SU-DHL-6 (cell line): ENCODE measurements at regions not wholly inside any gene's neighbourhood (a gene's known extent, or its start where the extent isn't known, plus 50 kb on each side); places are given as distances from the start of the nearest gene placed in this dataset.

Source experiments
- H2AFZ ChIP-seq: fragments of 200-600 bp; sonication (generic); 2 replicates; pipeline ENCODE4 v1.6.1; 2014; ENCODE audit warnings: low read depth, mild to moderate bottlenecking, moderate library complexity, mixed read lengths, antibody characterized with exemption, low read length; ENCODE audit not compliant: severe bottlenecking
- H3F3A ChIP-seq: fragments of 200-600 bp; shearing (Covaris generic); 2 replicates; pipeline ENCODE4 v1.6.0; 2016; ENCODE audit warnings: antibody characterized with exemption, mild to moderate bottlenecking; ENCODE audit not compliant: insufficient read depth
- H3K27ac ChIP-seq: fragments of 200-600 bp; sonication (generic); 2 replicates; pipeline ENCODE4 v1.5.1; 2016; ENCODE audit warnings: low read depth, mild to moderate bottlenecking, low read length, moderate library complexity, mixed read lengths
- H3K27me3 ChIP-seq: fragments of 200-600 bp; sonication (generic), shearing (Covaris generic); 2 replicates; pipeline ENCODE4 v1.6.0; 2014; ENCODE audit warnings: mild to moderate bottlenecking, low read length
- H3K36me3 ChIP-seq: fragments of 200-600 bp; sonication (generic); 2 replicates; pipeline ENCODE4 v1.6.1; 2014; ENCODE audit warnings: mild to moderate bottlenecking, low read length, mixed read lengths
- H3K4me2 ChIP-seq: fragments of 300-600, 200-600 bp; shearing (Covaris generic), sonication (generic); 2 replicates; pipeline ENCODE4 v1.6.0; 2014; ENCODE audit warnings: low read length, low read depth, mild to moderate bottlenecking; ENCODE audit not compliant: poor library complexity, severe bottlenecking
- H3K4me3 ChIP-seq: fragments of 200-600 bp; sonication (generic); 2 replicates; pipeline ENCODE4 v1.5.1; 2014; ENCODE audit warnings: antibody characterized with exemption, low read length, mild to moderate bottlenecking, mixed read lengths; ENCODE audit not compliant: insufficient read depth, poor library complexity, severe bottlenecking
- H3K79me2 ChIP-seq: fragments of 200-600 bp; sonication (generic); 2 replicates; pipeline ENCODE4 v1.6.1; 2014; ENCODE audit warnings: mild to moderate bottlenecking, low read length, moderate library complexity; ENCODE audit not compliant: insufficient read depth
- H3K9ac ChIP-seq: fragments of 200-600 bp; sonication (generic); 2 replicates; pipeline ENCODE4 v1.7.0; 2014; ENCODE audit warnings: mild to moderate bottlenecking, low read length
- H3K9me2 ChIP-seq: fragments of 200-600 bp; sonication (generic); replicated peaks from 2 replicates; pipeline ENCODE4 v1.6.1; 2014; ENCODE audit warnings: low read length; ENCODE audit not compliant: insufficient read depth
- H3K9me3 ChIP-seq: fragments of 200-600 bp; sonication (generic); 2 replicates; pipeline ENCODE4 v1.6.1; 2014; ENCODE audit warnings: low read length, mixed read lengths; ENCODE audit not compliant: insufficient read depth
- H4K20me1 ChIP-seq: fragments of 200-600 bp; sonication (generic); 2 replicates; pipeline ENCODE4 v1.6.1; 2014; ENCODE audit warnings: low read depth, mild to moderate bottlenecking, antibody characterized with exemption, low read length, moderate library complexity, mixed read lengths
- CTCF ChIP-seq: fragments of 200-600 bp; sonication (generic); IDR thresholded peaks from one replicate; pipeline ENCODE4 v1.5.1; 2017; ENCODE audit warnings: antibody characterized with exemption, mild to moderate bottlenecking, low read length, moderate library complexity; ENCODE audit not compliant: insufficient read depth, poor library complexity, severe bottlenecking
- EZH2phosphoT487 ChIP-seq: fragments of 200-600 bp; sonication (generic), shearing (Covaris generic); conservative IDR thresholded peaks from 2 replicates; pipeline ENCODE4 v1.6.1; 2018; ENCODE audit warnings: mild to moderate bottlenecking, antibody characterized with exemption, low read length, moderate library complexity, mixed read lengths

- H3K36me3 ChIP-seq: no peaks in the 10 kb centered on the region
- H2AFZ ChIP-seq: no peak overlapping the region
- TF ChIP-seq EZH2phosphoT487 (no peak), CTCF (no peak)
- H3K4me3 ChIP-seq: no peak overlapping the region
- no peak overlapping the region for H3K9ac ChIP-seq
- no peaks in the 10 kb centered on the region for H3K27me3 ChIP-seq
- no peaks in the 10 kb centered on the region for H4K20me1 ChIP-seq
- no peaks in the 10 kb centered on the region for H3K9me3 ChIP-seq
- no peaks in the 10 kb centered on the region for H3F3A ChIP-seq
- no peaks in the 10 kb centered on the region for H3K9me2 ChIP-seq
- H3K27ac ChIP-seq: no peak overlapping the region
- no peaks in the 10 kb centered on the region for H3K79me2 ChIP-seq
- H3K4me2 ChIP-seq: no peak overlapping the region
Observed at GRCh38 chr10:128614016-128614605, 487.9 kb upstream of the MKI67 start.

- no peaks in the 10 kb centered on the region for H3K9me3 ChIP-seq
- no peaks in the 10 kb centered on the region for H3K79me2 ChIP-seq
- no peaks in the 10 kb centered on the region for H3K27me3 ChIP-seq
- H3K4me3 ChIP-seq: no peak overlapping the region
- no peaks in the 10 kb centered on the region for H3K36me3 ChIP-seq
- H3K4me2 ChIP-seq: no peak overlapping the region
- H3K9me2 ChIP-seq: no peaks in the 10 kb centered on the region
- no peak overlapping the region for H3K27ac ChIP-seq
- H3K9ac ChIP-seq: no peak overlapping the region
- no peaks in the 10 kb centered on the region for H4K20me1 ChIP-seq
- H3F3A ChIP-seq: no peaks in the 10 kb centered on the region
- no peak overlapping the region for H2AFZ ChIP-seq
- TF ChIP-seq CTCF (no peak), EZH2phosphoT487 (no peak)
Observed at GRCh38 chr10:128614802-128615553, 488.8 kb upstream of the MKI67 start.

DNA sequence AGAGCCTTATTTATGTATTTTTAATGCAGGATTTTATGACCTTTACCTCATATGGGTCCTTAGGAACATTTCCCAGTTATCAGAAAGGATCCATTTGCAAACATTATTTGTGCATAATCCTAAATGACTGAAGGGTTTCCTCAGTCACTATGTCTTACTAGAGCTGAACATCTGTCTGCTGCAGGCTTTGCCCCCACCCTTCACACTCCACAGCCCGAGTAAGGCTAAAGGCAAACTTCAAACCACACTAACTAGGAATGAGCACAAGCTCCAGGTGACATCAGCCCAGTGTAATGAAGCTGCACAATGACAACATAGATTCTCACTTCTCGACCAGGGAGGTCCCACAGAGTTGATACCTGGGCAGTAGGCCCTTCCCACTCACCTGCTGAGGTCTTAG lies 491.3 kb upstream of the MKI67 start:
- Histone ChIP-seq H4K20me1 (no peaks in the 10 kb centered on the region), H3K27ac (no peak overlapping the region)

More for the DNA sequence above, 491.3 kb upstream of the MKI67 start:
- Histone ChIP-seq H2AFZ (no peak overlapping the region), H3K27me3 (no peaks in the 10 kb centered on the region), H3K9me2 (no peaks in the 10 kb centered on the region), H3K4me3 (no peak overlapping the region), H3K9ac (no peak overlapping the region), H3K79me2 (no peaks in the 10 kb centered on the region), H3F3A (no peaks in the 10 kb centered on the region), H3K9me3 (no peaks in the 10 kb centered on the region), H3K4me2 (no peak overlapping the region), H3K36me3 (no peaks in the 10 kb centered on the region)
- TF ChIP-seq EZH2phosphoT487: no peak
- no peak for TF ChIP-seq CTCF
